Retinal pigment epithelial cell (primary cell): ENCODE measurements at regions not wholly inside any gene's neighbourhood (a gene's known extent, or its start where the extent isn't known, plus 50 kb on each side); places are given as distances from the start of the nearest gene placed in this dataset.
A peak's percentile ranks its signal among the peaks of the same experiment; 100 is the strongest.

Source experiments
- DNase-seq: peaks from one replicate; pipeline ENCODE4 v3.0.0-alpha.2; 2010; ENCODE audit warnings: low read depth
- H3K4me3 ChIP-seq: 2 replicates; pipeline ENCODE4 v1.5.1; 2011; ENCODE audit warnings: mild to moderate bottlenecking, low read length, control low read depth, moderate library complexity
- TF ChIP-seq, protein P1 (sequence below): conservative IDR thresholded peaks from 2 replicates; pipeline ENCODE4 v1.5.1; 2011; ENCODE audit warnings: low read depth, low read length, control low read depth, inconsistent platforms

GRCh38 chr13:24099490-24099889, 61.0 kb upstream of the SPATA13 start:
- TF ChIP-seq, protein P1, sequence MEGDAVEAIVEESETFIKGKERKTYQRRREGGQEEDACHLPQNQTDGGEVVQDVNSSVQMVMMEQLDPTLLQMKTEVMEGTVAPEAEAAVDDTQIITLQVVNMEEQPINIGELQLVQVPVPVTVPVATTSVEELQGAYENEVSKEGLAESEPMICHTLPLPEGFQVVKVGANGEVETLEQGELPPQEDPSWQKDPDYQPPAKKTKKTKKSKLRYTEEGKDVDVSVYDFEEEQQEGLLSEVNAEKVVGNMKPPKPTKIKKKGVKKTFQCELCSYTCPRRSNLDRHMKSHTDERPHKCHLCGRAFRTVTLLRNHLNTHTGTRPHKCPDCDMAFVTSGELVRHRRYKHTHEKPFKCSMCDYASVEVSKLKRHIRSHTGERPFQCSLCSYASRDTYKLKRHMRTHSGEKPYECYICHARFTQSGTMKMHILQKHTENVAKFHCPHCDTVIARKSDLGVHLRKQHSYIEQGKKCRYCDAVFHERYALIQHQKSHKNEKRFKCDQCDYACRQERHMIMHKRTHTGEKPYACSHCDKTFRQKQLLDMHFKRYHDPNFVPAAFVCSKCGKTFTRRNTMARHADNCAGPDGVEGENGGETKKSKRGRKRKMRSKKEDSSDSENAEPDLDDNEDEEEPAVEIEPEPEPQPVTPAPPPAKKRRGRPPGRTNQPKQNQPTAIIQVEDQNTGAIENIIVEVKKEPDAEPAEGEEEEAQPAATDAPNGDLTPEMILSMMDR, result no peak
- DNase-seq, result no peak
- no peak overlapping the region for H3K4me3 ChIP-seq

DNA sequence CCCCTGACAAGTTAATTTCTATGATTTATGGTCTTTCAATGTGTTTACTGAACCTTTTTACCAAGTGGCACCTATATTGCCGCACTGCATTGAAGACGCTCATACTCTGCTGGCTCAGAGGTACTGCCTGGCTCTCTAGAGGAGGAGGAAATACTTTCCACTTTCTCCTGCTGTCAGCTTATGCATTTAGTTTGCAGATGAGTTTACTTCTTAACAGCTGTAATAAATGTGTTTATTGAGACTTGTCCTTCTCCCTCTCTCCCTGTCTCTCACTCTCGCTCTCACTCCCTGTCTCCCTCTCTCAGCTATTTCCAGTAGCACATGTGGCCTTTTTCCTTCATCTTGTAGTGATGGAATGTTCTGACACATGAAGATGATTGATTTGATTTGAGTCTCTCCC, 60.3 kb upstream of the SPATA13 start:
- TF ChIP-seq, protein P1, result no peak
- H3K4me3 ChIP-seq, result no peak overlapping the region
- no peak for DNase-seq

GRCh38 chr13:24103782-24104372, 56.6 kb upstream of the SPATA13 start:
- peak; percentile 1 for DNase-seq
- H3K4me3 ChIP-seq, result no peak overlapping the region
- TF ChIP-seq, protein P1, result no peak

- TF ChIP-seq, protein P1, result no peak
- no peak overlapping the region for H3K4me3 ChIP-seq
Observed at GRCh38 chr13:24104723-24105122, 55.8 kb upstream of the SPATA13 start.

GRCh38 chr13:24106429-24106828, 54.1 kb upstream of the SPATA13 start:
- DNase-seq, result no peak

More at GRCh38 chr13:24104723-24105122, 55.8 kb upstream of the SPATA13 start:
- no peak for DNase-seq

DNA sequence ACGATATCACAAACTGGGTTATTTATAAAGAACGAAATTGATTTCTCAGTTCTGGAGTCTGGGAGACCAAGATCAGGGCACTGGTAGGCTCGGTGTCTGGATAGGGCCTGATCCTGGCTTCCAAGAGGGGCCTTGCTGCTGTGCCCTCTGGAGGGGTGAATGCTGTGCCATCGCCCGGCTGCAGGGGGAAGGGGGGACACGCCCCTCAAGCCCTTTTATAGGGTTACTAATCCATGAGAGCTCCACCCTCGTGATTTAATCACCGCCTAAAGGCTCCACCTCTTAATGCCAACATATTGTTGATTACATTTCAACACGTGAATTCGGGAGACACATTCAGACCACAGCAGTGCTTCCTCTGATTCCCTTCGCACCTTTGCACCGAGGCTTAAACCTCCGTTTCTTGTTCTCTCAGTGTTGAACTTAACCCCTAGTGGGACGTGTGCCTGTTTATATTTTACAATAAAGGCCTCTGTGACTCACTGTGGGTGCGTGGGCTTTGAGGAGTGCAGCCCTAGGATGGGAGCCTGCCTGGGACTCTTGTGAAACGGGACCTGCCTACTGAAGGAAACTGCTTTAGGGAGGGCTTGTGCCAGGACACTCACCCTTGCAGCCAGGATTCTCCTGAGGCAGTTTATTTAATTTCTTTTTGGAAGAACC, 52.4 kb upstream of the SPATA13 start:
- DNase-seq, result no peak
- TF ChIP-seq, protein P1, result no peak
- peak overlapping the region; percentile 2 for H3K4me3 ChIP-seq

More at GRCh38 chr13:24106429-24106828, 54.1 kb upstream of the SPATA13 start:
- H3K4me3 ChIP-seq, result no peak overlapping the region
- TF ChIP-seq, protein P1, result no peak

GRCh38 chr13:24108615-24108965, 51.9 kb upstream of the SPATA13 start:
- no peak for DNase-seq
- TF ChIP-seq, protein P1, result no peak
- no peak overlapping the region for H3K4me3 ChIP-seq
